ENCODE measurements at regions not wholly inside any gene's neighbourhood (a gene's known extent, or its start where the extent isn't known, plus 50 kb on each side); places are given as distances from the start of the nearest gene placed in this dataset.

DNA sequence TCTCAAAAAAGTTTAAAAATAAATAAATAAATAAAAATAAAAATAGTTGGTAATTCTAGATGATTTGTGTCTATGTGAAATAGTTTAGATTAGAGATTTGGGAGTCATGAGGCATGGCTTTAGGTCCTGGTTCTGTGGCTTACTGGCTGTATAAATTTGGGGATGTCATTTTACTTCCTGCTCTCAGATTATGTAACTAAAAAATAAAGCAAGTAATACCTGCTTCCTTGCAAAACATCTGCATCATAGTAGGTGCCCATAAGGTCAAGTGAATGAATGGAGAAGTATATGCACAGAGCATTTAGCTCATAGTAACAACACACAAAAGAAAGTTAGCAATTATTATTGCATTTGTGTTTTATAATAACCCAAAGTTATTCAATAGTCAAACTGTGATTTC is 287.7 kb upstream of the TLE4 start:
- TF ChIP-seq, protein P1, sequence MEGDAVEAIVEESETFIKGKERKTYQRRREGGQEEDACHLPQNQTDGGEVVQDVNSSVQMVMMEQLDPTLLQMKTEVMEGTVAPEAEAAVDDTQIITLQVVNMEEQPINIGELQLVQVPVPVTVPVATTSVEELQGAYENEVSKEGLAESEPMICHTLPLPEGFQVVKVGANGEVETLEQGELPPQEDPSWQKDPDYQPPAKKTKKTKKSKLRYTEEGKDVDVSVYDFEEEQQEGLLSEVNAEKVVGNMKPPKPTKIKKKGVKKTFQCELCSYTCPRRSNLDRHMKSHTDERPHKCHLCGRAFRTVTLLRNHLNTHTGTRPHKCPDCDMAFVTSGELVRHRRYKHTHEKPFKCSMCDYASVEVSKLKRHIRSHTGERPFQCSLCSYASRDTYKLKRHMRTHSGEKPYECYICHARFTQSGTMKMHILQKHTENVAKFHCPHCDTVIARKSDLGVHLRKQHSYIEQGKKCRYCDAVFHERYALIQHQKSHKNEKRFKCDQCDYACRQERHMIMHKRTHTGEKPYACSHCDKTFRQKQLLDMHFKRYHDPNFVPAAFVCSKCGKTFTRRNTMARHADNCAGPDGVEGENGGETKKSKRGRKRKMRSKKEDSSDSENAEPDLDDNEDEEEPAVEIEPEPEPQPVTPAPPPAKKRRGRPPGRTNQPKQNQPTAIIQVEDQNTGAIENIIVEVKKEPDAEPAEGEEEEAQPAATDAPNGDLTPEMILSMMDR (IDR thresholded peaks at IDR 0.05) = no peak
- TF ChIP-seq CEBPB (IDR thresholded peaks at IDR 0.05) (no peak), ESRRA (IDR thresholded peaks at IDR 0.05; ENCODE audit: borderline replicate concordance, low read length) (no peak), EP300 (IDR thresholded peaks at IDR 0.05) (no peak), NFE2L2 (conservative IDR thresholded peaks at IDR 0.05; ENCODE audit: low read length) (no peak), MYC (IDR thresholded peaks at IDR 0.05; ENCODE audit: borderline replicate concordance, low read length) (no peak), POLR2A (IDR thresholded peaks at IDR 0.05; ENCODE audit: low read length) (no peak), RFX5 (IDR thresholded peaks at IDR 0.05) (no peak), TP53 (CRISPR knock-in tag; IDR thresholded peaks at IDR 0.05) (no peak), POLR2AphosphoS2 (conservative IDR thresholded peaks at IDR 0.05; ENCODE audit: low read length) (no peak), HOXB13 (CRISPR knock-in tag; IDR thresholded peaks at IDR 0.05; ENCODE audit: low read depth) (no peak), FOSL2 (IDR thresholded peaks at IDR 0.05) (no peak), FOSL2 (CRISPR knock-in tag; IDR thresholded peaks at IDR 0.05) (no peak)
